Prostate gland (tissue), 2 donors: ENCODE measurements at regions not wholly inside any gene's neighbourhood (a gene's known extent, or its start where the extent isn't known, plus 50 kb on each side); places are given as distances from the start of the nearest gene placed in this dataset.

Experiments
- POLR2AphosphoS5 ChIP-seq: sonication (generic); formaldehyde crosslinking; IDR thresholded peaks from one replicate; pipeline ENCODE4 v1.6.1; 2017; ENCODE audit warnings: antibody characterized with exemption
- TF ChIP-seq, protein P1 (sequence below), 4 experiments: fragments of 200-600 bp in 2 of 4; fragments of 450-650 bp in 2 of 4; sonication (generic) in 2 of 4; IDR thresholded peaks; 1 replicate in 3 of 4; 2 replicates in 1 of 4; pipeline ENCODE4 v1.5.1; 2016 to 2019; ENCODE audit warnings: antibody characterized with exemption in 4 of 4, mild to moderate bottlenecking in 2 of 4, moderate library complexity in 2 of 4

DNA sequence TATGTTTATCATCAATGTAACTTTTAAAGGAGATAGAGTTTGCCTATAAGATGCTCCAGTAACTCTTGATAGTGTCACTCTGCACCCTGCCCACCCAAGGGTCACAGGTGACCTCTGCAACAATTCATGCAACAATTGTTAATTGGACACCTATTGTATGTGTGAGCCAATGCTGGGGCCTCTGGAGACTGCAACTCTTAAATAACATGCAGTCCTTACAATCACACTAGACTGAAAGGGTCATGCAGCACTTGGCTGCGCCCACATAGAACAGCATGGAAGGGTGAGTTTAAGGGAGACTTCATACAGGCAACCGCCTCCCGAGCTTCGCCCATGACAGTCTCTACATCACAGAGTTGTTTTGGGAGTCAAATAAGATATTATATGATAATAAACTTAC, 137.1 kb upstream of the TWIST2 start:
- TF ChIP-seq, protein P1, sequence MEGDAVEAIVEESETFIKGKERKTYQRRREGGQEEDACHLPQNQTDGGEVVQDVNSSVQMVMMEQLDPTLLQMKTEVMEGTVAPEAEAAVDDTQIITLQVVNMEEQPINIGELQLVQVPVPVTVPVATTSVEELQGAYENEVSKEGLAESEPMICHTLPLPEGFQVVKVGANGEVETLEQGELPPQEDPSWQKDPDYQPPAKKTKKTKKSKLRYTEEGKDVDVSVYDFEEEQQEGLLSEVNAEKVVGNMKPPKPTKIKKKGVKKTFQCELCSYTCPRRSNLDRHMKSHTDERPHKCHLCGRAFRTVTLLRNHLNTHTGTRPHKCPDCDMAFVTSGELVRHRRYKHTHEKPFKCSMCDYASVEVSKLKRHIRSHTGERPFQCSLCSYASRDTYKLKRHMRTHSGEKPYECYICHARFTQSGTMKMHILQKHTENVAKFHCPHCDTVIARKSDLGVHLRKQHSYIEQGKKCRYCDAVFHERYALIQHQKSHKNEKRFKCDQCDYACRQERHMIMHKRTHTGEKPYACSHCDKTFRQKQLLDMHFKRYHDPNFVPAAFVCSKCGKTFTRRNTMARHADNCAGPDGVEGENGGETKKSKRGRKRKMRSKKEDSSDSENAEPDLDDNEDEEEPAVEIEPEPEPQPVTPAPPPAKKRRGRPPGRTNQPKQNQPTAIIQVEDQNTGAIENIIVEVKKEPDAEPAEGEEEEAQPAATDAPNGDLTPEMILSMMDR (IDR thresholded peaks at IDR 0.05), result no peak
- no peak for TF ChIP-seq POLR2AphosphoS5
